Lower leg skin (tissue), 4 donors: ENCODE measurements at regions not wholly inside any gene's neighbourhood (a gene's known extent, or its start where the extent isn't known, plus 50 kb on each side); places are given as distances from the start of the nearest gene placed in this dataset.

Experiments
- DNase-seq, 2 donors: peaks; one replicate each; pipeline ENCODE4 v3.0.0-alpha.2; 2019; ENCODE audit warnings: low spot score in 2 of 2
- H3K4me3 ChIP-seq: fragments of 200-600 bp; sonication (generic); 2 replicates; pipeline ENCODE4 v1.5.1; 2017; ENCODE audit warnings: mild to moderate bottlenecking, low read depth; ENCODE audit not compliant: poor library complexity, severe bottlenecking
- POLR2A ChIP-seq, 2 donors: fragments of 450-650 bp; IDR thresholded peaks; one replicate each; pipeline ENCODE4 v1.6.1; 2016 to 2017; ENCODE audit warnings: antibody characterized with exemption in 2 of 2, mild to moderate bottlenecking in 1 of 2, moderate library complexity in 1 of 2
- WGBS, 2 donors: methylation state at CpG; one replicate each; pipeline ENCODE4 v1.1.5; 2018; 5-methylcytosine and 5-hydroxymethylcytosine counted together
- intact Hi-C: fragments of 100-400 bp; cut with DNase I; formaldehyde crosslinking; loops from one replicate; pipeline ENCODE4 v1.15.0; 2023; ENCODE audit warnings: low total_unique reads
- TF ChIP-seq, protein P1 (sequence below), 3 donors: fragments of 450-650 bp; IDR thresholded peaks; one replicate each; pipeline ENCODE4 v1.5.1; 2016; ENCODE audit warnings: antibody characterized with exemption in 3 of 3, mild to moderate bottlenecking in 3 of 3, moderate library complexity in 2 of 3

DNA sequence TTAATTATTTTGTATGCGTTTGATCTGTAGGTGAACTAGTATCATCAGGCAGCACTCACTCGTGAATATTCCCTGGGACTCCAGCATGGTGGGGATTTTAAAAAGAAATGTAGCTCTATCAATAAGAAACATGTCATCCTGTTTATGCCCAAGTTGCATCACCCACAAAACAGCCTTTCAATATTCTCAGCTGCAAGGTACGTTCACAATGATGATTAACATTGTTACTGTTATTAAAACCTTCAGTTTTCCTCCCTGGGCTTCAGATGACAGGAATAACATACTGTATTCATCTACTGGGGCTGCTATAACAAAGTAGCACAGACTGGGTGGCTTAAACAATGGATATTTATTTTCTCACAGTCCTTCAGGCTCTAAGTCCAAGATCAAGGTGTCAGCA lies 87.9 kb upstream of the KLHL29 start:
- no peak for DNase-seq
- TF ChIP-seq, protein P1, sequence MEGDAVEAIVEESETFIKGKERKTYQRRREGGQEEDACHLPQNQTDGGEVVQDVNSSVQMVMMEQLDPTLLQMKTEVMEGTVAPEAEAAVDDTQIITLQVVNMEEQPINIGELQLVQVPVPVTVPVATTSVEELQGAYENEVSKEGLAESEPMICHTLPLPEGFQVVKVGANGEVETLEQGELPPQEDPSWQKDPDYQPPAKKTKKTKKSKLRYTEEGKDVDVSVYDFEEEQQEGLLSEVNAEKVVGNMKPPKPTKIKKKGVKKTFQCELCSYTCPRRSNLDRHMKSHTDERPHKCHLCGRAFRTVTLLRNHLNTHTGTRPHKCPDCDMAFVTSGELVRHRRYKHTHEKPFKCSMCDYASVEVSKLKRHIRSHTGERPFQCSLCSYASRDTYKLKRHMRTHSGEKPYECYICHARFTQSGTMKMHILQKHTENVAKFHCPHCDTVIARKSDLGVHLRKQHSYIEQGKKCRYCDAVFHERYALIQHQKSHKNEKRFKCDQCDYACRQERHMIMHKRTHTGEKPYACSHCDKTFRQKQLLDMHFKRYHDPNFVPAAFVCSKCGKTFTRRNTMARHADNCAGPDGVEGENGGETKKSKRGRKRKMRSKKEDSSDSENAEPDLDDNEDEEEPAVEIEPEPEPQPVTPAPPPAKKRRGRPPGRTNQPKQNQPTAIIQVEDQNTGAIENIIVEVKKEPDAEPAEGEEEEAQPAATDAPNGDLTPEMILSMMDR (IDR thresholded peaks at IDR 0.05) = no peak
- TF ChIP-seq POLR2A (IDR thresholded peaks at IDR 0.05) = no peak
- intact Hi-C loops = no loop called here
- 83 to 93% methylated on average over 3 of the region's 3 CpGs for WGBS, 2 donors
- no peak overlapping the region for H3K4me3 ChIP-seq

DNA sequence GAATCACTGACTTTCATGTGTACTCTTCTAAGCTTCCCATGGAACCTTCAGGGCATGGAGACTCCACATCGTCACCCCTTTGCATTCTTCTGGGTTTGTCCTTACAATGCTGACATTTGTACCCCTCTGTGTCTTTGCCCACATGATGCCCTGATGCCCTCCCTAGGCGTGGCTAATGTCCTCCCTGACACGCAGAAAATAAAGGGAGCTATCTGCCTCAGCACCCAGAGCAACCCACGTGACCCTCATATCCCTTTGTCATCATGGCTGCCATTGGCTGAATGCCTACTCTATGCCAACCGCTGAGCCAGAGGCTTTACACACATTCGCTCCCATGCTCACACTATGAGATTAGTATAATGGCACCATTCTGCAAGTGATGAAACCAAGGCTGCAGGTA lies 86.4 kb upstream of the KLHL29 start:
- intact Hi-C loops = no loop called here
- TF ChIP-seq, protein P1 (IDR thresholded peaks at IDR 0.05) = no peak
- no peak for TF ChIP-seq POLR2A (IDR thresholded peaks at IDR 0.05)
- no peak overlapping the region for H3K4me3 ChIP-seq
- WGBS, 2 donors = 92% methylated on average over 6 of the region's 6 CpGs
- no peak for DNase-seq

GRCh38 chr2:23299476-23300195 lies 85.3 kb upstream of the KLHL29 start:
- DNase-seq = peak in 1 of 2 donors; percentile 62
- no peak overlapping the region for H3K4me3 ChIP-seq
- intact Hi-C loops = no loop called here
- TF ChIP-seq, protein P1 (IDR thresholded peaks at IDR 0.05) = no peak
- no peak for TF ChIP-seq POLR2A (IDR thresholded peaks at IDR 0.05)
- WGBS, 2 donors = 84 to 88% methylated on average over 8 of the region's 8 CpGs

DNA sequence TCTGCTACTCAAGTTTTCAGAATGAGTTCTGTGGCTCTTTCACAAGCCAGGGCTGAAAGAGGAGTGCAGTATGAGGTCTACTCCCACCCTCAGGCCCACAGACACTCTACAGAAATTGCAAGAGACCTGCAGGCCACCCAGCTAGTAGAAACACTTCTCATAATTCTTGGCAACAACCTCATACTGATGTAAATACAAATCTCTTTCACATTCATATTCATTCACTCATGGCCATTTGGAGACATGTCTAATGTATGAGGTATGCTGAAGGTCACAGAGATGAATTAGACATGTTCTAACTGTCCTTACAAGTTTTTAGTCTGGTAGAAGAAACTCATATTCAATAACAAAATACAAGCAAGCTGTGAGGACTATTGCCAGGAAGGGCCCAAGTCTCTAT lies 83.8 kb upstream of the KLHL29 start:
- intact Hi-C loops = no loop called here
- TF ChIP-seq, protein P1 (IDR thresholded peaks at IDR 0.05) = no peak
- TF ChIP-seq POLR2A (IDR thresholded peaks at IDR 0.05) = no peak
- peak in 1 of 2 donors; percentile 5 for DNase-seq
- no peak overlapping the region for H3K4me3 ChIP-seq

- no peak for DNase-seq
- intact Hi-C loops = no loop called here
- H3K4me3 ChIP-seq = no peak overlapping the region
- no peak for TF ChIP-seq POLR2A (IDR thresholded peaks at IDR 0.05)
- TF ChIP-seq, protein P1 (IDR thresholded peaks at IDR 0.05) = no peak
Measured at GRCh38 chr2:23302591-23302990, 82.4 kb upstream of the KLHL29 start.

- DNase-seq = no peak
- WGBS, 2 donors = 77 to 84% methylated on average over 9 of the region's 9 CpGs
- H3K4me3 ChIP-seq = no peak overlapping the region
- intact Hi-C loops = no loop called here
- TF ChIP-seq POLR2A (IDR thresholded peaks at IDR 0.05) = no peak
- TF ChIP-seq, protein P1 (IDR thresholded peaks at IDR 0.05) = no peak
Measured at GRCh38 chr2:23306401-23306800, 78.6 kb upstream of the KLHL29 start.
